Caco-2 (cell line): ENCODE measurements at regions not wholly inside any gene's neighbourhood (a gene's known extent, or its start where the extent isn't known, plus 50 kb on each side); places are given as distances from the start of the nearest gene placed in this dataset.

Experiments
- BruUV-seq: library from RNA; stranded (reverse); fragments of 400-500 nt; replicated peaks from 2 replicates; lab custom pipeline; 2021; lab: Mats Ljungman, UMichigan
- CTCF ChIA-PET: fragments of 300-600 bp; sonication (Branson Sonifier 250); formaldehyde crosslinking; loops from one replicate; lab custom pipeline; 2022; ENCODE audit warnings: antibody characterized with exemption; lab: Charles Lee
- POLR2A ChIA-PET: fragments of 300-600 bp; sonication (Branson Sonifier 250); formaldehyde crosslinking; loops from one replicate; lab custom pipeline; 2022; ENCODE audit warnings: antibody characterized with exemption; lab: Charles Lee
- DNase-seq, 2 experiments: peaks; one replicate each; pipeline versions ENCODE4 v3.0.0 to v3.0.0-alpha.2; 2020 to 2022
- H3K27me3 ChIP-seq: replicated peaks from 2 replicates; pipeline ENCODE4 v1.6.0; 2011; ENCODE audit warnings: low read length; ENCODE audit not compliant: control insufficient read depth, insufficient read depth
- H3K36me3 ChIP-seq: 2 replicates; pipeline ENCODE4 v1.5.1; 2011; ENCODE audit warnings: low read length; ENCODE audit not compliant: control insufficient read depth, insufficient read depth
- H3K4me1 ChIP-seq: fragments of 250-450 bp; sonication (Bioruptor Pico); 2 replicates; pipeline ENCODE4 v1.5.1; 2020; ENCODE audit warnings: mild to moderate bottlenecking
- H3K4me3 ChIP-seq: 2 replicates; pipeline ENCODE4 v1.5.1; 2011; ENCODE audit warnings: low read depth, mild to moderate bottlenecking, control low read depth, low read length
- H3K9me3 ChIP-seq: fragments of 250-450 bp; sonication (Bioruptor Pico); 2 replicates; pipeline ENCODE4 v1.5.1; 2020; ENCODE audit warnings: mild to moderate bottlenecking, moderate library complexity
- H3K27ac Mint-ChIP-seq: one replicate; pipeline ENCODE4 v1.8.0; 2022; ENCODE audit warnings: mixed read lengths; ENCODE audit not compliant: unreplicated experiment
- H3K27me3 Mint-ChIP-seq: one replicate; pipeline ENCODE4 v1.8.0; 2022; ENCODE audit warnings: mixed read lengths; ENCODE audit not compliant: insufficient read depth, unreplicated experiment
- H3K36me3 Mint-ChIP-seq: one replicate; pipeline ENCODE4 v1.8.0; 2022; ENCODE audit warnings: mild to moderate bottlenecking, mixed read lengths; ENCODE audit not compliant: insufficient read depth, unreplicated experiment
- H3K4me1 Mint-ChIP-seq: one replicate; pipeline ENCODE4 v1.8.0; 2022; ENCODE audit warnings: low read depth, mixed read lengths; ENCODE audit not compliant: unreplicated experiment
- H3K4me3 Mint-ChIP-seq: one replicate; pipeline ENCODE4 v1.8.0; 2022; ENCODE audit warnings: mild to moderate bottlenecking, moderate library complexity, mixed read lengths; ENCODE audit not compliant: unreplicated experiment
- H3K9me3 Mint-ChIP-seq: one replicate; pipeline ENCODE4 v1.8.0; 2022; ENCODE audit warnings: mixed read lengths; ENCODE audit not compliant: unreplicated experiment
- CTCF ChIP-seq, 2 experiments: fragments of 200-600 bp in 1 of 2; IDR thresholded peaks; 1 replicate in 1 of 2; 2 replicates in 1 of 2; pipeline versions ENCODE4 v1.5.1 to v1.8.0; 2011 to 2022; ENCODE audit warnings: antibody characterized with exemption in 1 of 2, control low read depth in 1 of 2, inconsistent platforms in 1 of 2, low read depth in 1 of 2, low read length in 1 of 2, mild to moderate bottlenecking in 1 of 2, moderate library complexity in 1 of 2; ENCODE audit not compliant: insufficient read depth in 1 of 2, severe bottlenecking in 1 of 2, unreplicated experiment in 1 of 2
- intact Hi-C: fragments of 100-400 bp; cut with micrococcal nuclease; formaldehyde crosslinking; loops from one replicate; pipeline ENCODE4 v1.10.0; 2022; ENCODE audit not compliant: unreplicated experiment

GRCh38 chr14:89040460-89041256 is 216.2 kb downstream of the TTC8 start:
- peaks cover 3% of the 10 kb centered on the region; the same call in 1 of the 2 replicates for H3K9me3 ChIP-seq
- peak; percentile 82 to 93 for DNase-seq
- TSS peak; percentile 17 for BruUV-seq
- Mint-ChIP-seq H3K36me3 (no peaks in the 10 kb centered on the region), H3K27ac (peak overlapping the region; percentile 89), H3K4me3 (peak overlapping the region; percentile 77), H3K4me1 (peaks cover 7% of the 10 kb centered on the region), H3K27me3 (no peaks in the 10 kb centered on the region), H3K9me3 (peaks cover 14% of the 10 kb centered on the region)
- ChIA-PET CTCF (interaction anchor here (0.8 to 1.6 kb wide), 5 partner anchors 8 to 896 kb away, joined by 3 to 9 read pairs (median 3); no protein-coding TSS in a partner anchor), POLR2A (no interaction called here)
- peak; percentile 90 to 92 for TF ChIP-seq CTCF (IDR thresholded peaks at IDR 0.05; ENCODE audit: insufficient read depth in 1 of 2, low read depth in 1 of 2, low read length in 1 of 2, severe bottlenecking in 1 of 2, unreplicated experiment in 1 of 2)
- intact Hi-C loops = loop anchor here (1.0 to 10.0 kb wide), 7 partner anchors 21 to 875 kb away; no protein-coding TSS in a partner anchor
- H3K36me3 ChIP-seq = no peaks in the 10 kb centered on the region
- H3K4me3 ChIP-seq = peak overlapping the region; percentile 44
- 0 out of 2 replicates have a peak, but pooled peaks cover 4% of the 10 kb centered on the region for H3K4me1 ChIP-seq
- H3K27me3 ChIP-seq = no peaks in the 10 kb centered on the region

- POLR2A ChIA-PET = no interaction called here
Measured at GRCh38 chr14:89041257-89041582, 216.8 kb downstream of the TTC8 start.

More at GRCh38 chr14:89041257-89041582, 216.8 kb downstream of the TTC8 start:
- Mint-ChIP-seq H3K27ac (peak overlapping the region; percentile 89), H3K9me3 (peaks cover 14% of the 10 kb centered on the region), H3K4me3 (peak overlapping the region; percentile 77), H3K27me3 (no peaks in the 10 kb centered on the region), H3K4me1 (peaks cover 7% of the 10 kb centered on the region), H3K36me3 (no peaks in the 10 kb centered on the region)
- H3K27me3 ChIP-seq = no peaks in the 10 kb centered on the region
- intact Hi-C loops = loop anchor here (5.0 to 10.0 kb wide), 2 partner anchors 136 to 294 kb away; no protein-coding TSS in a partner anchor
- H3K9me3 ChIP-seq = peaks cover 3% of the 10 kb centered on the region; the same call in 1 of the 2 replicates
- BruUV-seq = no TSS peak
- peak; percentile 60 to 71 for DNase-seq
- CTCF ChIA-PET = interaction anchor here (0.8 to 1.6 kb wide), 5 partner anchors 8 to 895 kb away, joined by 3 to 9 read pairs (median 3); no protein-coding TSS in a partner anchor
- H3K36me3 ChIP-seq = no peaks in the 10 kb centered on the region
- peak in 1 of 2 experiments; percentile 0 for TF ChIP-seq CTCF (IDR thresholded peaks at IDR 0.05; ENCODE audit: insufficient read depth in 1 of 2, low read depth in 1 of 2, low read length in 1 of 2, severe bottlenecking in 1 of 2, unreplicated experiment in 1 of 2)
- no peak overlapping the region; the same call in 1 of the 2 replicates for H3K4me3 ChIP-seq
- 0 out of 2 replicates have a peak, but pooled peaks cover 4% of the 10 kb centered on the region for H3K4me1 ChIP-seq
